GM12878 (cell line): ENCODE measurements at regions not wholly inside any gene's neighbourhood (a gene's known extent, or its start where the extent isn't known, plus 50 kb on each side); places are given as distances from the start of the nearest gene placed in this dataset.
"Not testable (repeated sequence)": the region's sequence is repeated elsewhere in the genome, so short reads cannot be mapped to it uniquely, and the experiment has no call there.

ENCODE experiments used
- ATAC-seq: fragments of 200-7000 bp; cut with Tn5 transposase; 3 replicates; pipeline ENCODE4 v1.9.1; 2020; ENCODE audit warnings: mild to moderate bottlenecking, moderate library complexity
- BruUV-seq: library from RNA; stranded (reverse); fragments of 400-500 nt; replicated peaks from 2 replicates; lab custom pipeline; 2021; lab: Mats Ljungman, UMichigan
- CTCF ChIA-PET: fragments of 300-600 bp; sonication (Branson Sonifier 250); formaldehyde crosslinking; extraction: SDS; loops from one replicate; lab custom pipeline; 2021; ENCODE audit warnings: inconsistent platforms; lab: Yijun Ruan, JAX
- POLR2A ChIA-PET: fragments of 350-600 bp; formaldehyde crosslinking; extraction: SDS; loops from one replicate; lab custom pipeline; 2021; ENCODE audit warnings: inconsistent platforms; lab: Charles Lee
- RAD21 ChIA-PET: fragments of 300-600 bp; sonication (Branson Sonifier 250); formaldehyde crosslinking; loops from one replicate; lab custom pipeline; 2023; ENCODE audit warnings: antibody characterized with exemption; ENCODE audit not compliant: unreplicated experiment; lab: Charles Lee
- SMC1A ChIA-PET: fragments of 300-600 bp; sonication (Branson Sonifier 250); formaldehyde crosslinking; loops from one replicate; lab custom pipeline; 2023; ENCODE audit not compliant: unreplicated experiment, uncharacterized antibody; lab: Charles Lee
- DNase-seq: peaks from one replicate; pipeline ENCODE4 v3.0.0-alpha.2; 2011; ENCODE audit warnings: low read depth, low spot score
- FAIRE-seq: peaks from 3 replicates; lab custom pipeline; 2011; peaks lifted over from hg19 to GRCh38; lab: Jason Lieb, UNC
- H2AFZ ChIP-seq: 2 replicates; pipeline ENCODE4 v1.6.0; 2011; ENCODE audit warnings: low read depth, low read length, control low read depth; ENCODE audit not compliant: control insufficient read depth
- H3K27ac ChIP-seq: 2 replicates; pipeline ENCODE4 v1.5.1; 2011; ENCODE audit warnings: control low read depth; ENCODE audit not compliant: control insufficient read depth, insufficient read depth
- H3K27me3 ChIP-seq, 2 experiments: replicated peaks in 1 of 2; 2 replicates each; pipeline versions ENCODE4 v1.6.0 to v1.6.1; 2011; ENCODE audit warnings: low read length in 1 of 2; ENCODE audit not compliant: control insufficient read depth in 2 of 2, insufficient read depth in 2 of 2
- H3K36me3 ChIP-seq, 2 experiments: 2 replicates each; pipeline ENCODE4 v1.5.1; 2011; ENCODE audit warnings: low read length in 1 of 2; ENCODE audit not compliant: control insufficient read depth in 2 of 2, insufficient read depth in 2 of 2
- H3K4me1 ChIP-seq: 2 replicates; pipeline ENCODE4 v1.6.1; 2011; ENCODE audit warnings: mild to moderate bottlenecking, low read length, moderate library complexity, mixed read lengths; ENCODE audit not compliant: control insufficient read depth, insufficient read depth
- H3K4me2 ChIP-seq: 2 replicates; pipeline ENCODE4 v1.6.0; 2011; ENCODE audit warnings: control low read depth; ENCODE audit not compliant: control insufficient read depth, insufficient read depth
- H3K4me3 ChIP-seq: fragments of 200-600 bp; sonication (generic); 2 replicates; pipeline ENCODE4 v1.5.1; 2016
- H3K79me2 ChIP-seq: 2 replicates; pipeline ENCODE4 v1.6.0; 2011; ENCODE audit warnings: low read length; ENCODE audit not compliant: control insufficient read depth, insufficient read depth
- H3K9ac ChIP-seq: 2 replicates; pipeline ENCODE4 v1.8.0; 2011; ENCODE audit warnings: low read length, control low read depth, mixed read lengths; ENCODE audit not compliant: control insufficient read depth, insufficient read depth
- H3K9me3 ChIP-seq: replicated peaks from 3 replicates; pipeline ENCODE4 v1.5.1; 2011; ENCODE audit warnings: mild to moderate bottlenecking, low read length; ENCODE audit not compliant: control insufficient read depth, insufficient read depth
- H4K20me1 ChIP-seq: 2 replicates; pipeline ENCODE4 v1.6.0; 2011; ENCODE audit not compliant: control insufficient read depth, insufficient read depth
- PAX5 ChIP-seq: IDR thresholded peaks from 2 replicates; pipeline ENCODE4 v1.6.1; 2011; ENCODE audit warnings: low read depth, low read length, borderline replicate concordance
- WGBS: methylation state at CpG from one replicate; pipeline ENCODE4 v1.1.6; 2016; ENCODE audit warnings: low lambda C conversion rate; ENCODE audit not compliant: insufficient replicate concordance, insufficient coverage; ENCODE audit errors: missing lambda C conversion rate; 5-methylcytosine and 5-hydroxymethylcytosine counted together
- in situ Hi-C: fragments of 300-500 bp; cut with MboI; formaldehyde crosslinking; loops from 9 replicates; pipeline ENCODE4 v1.14.3; 2018; ENCODE audit warnings: mixed read lengths
- intact Hi-C: fragments of 100-400 bp; cut with micrococcal nuclease; formaldehyde crosslinking; loops from one replicate; pipeline ENCODE4 v1.14.2; 2022; ENCODE audit not compliant: unreplicated experiment
- TF ChIP-seq, protein P1 (sequence below): IDR thresholded peaks from 2 replicates; pipeline ENCODE4 v1.6.1; 2012; ENCODE audit warnings: mild to moderate bottlenecking, low read depth, low read length

DNA sequence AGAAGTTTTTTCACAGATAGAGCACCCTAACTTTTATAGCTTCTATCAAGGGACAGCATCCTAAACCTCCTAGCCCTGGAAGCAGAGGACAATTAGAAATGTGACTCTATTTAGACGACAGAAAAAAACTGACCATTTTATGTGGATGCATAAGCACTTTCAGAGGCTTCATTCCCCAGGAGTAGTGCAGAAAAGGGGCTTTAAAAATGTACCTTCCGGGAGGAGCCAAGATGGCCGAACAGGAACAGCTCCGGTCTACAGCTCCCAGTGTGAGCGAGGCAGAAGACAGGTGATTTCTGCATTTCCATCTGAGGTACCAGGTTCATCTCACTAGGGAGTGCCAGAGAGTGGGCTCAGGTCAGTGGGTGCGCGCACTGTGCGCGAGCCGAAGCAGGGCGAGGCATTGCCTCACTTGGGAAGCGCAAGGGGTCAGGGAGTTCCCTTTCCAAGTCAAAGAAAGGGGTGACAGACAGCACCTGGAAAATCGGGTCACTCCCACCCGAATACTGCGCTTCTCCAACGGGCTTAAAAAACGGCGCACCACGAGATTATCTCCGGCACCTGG, 416.4 kb upstream of the C1orf87 start:
- CTCF ChIA-PET, SMC1A ChIA-PET, BruUV-seq: not testable (repeated sequence)

DNA sequence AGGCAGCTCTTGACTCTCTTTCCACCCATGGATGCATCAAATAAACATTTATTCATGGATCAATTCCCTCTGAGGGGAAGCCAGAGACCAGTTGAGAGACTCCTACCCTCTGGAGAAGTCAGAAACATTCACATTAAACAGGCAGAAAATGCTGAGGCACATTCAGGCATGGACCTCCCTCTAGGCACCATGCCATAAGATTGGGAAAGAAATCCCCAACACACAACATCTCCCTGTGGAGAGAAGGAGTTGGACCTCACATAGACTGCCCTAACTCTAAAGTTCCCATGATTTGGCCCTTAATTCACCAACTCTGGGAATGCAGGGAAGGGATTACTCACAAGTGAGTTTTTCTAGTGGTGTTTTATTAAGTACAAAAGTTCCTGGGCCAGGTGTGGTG, 415.3 kb upstream of the C1orf87 start:
- Histone ChIP-seq H3K4me1 (no peaks in the 10 kb centered on the region), H3K4me3 (no peak overlapping the region), H3K4me2 (no peak overlapping the region), H4K20me1 (no peaks in the 10 kb centered on the region), H3K36me3 (no peaks in the 10 kb centered on the region), H3K9me3 (no peaks in the 10 kb centered on the region), H3K9ac (no peak overlapping the region), H2AFZ (no peak overlapping the region), H3K79me2 (no peaks in the 10 kb centered on the region), H3K27ac (no peak overlapping the region), H3K27me3 (no peaks in the 10 kb centered on the region)
- ChIA-PET SMC1A (interaction anchor here (0.5 kb wide), 1 partner anchor 1872 kb away, joined by 3 read pairs; no protein-coding TSS in a partner anchor), POLR2A (no interaction called here), CTCF (no interaction called here), RAD21 (no interaction called here)
- no peak for TF ChIP-seq PAX5
- TF ChIP-seq, protein P1, sequence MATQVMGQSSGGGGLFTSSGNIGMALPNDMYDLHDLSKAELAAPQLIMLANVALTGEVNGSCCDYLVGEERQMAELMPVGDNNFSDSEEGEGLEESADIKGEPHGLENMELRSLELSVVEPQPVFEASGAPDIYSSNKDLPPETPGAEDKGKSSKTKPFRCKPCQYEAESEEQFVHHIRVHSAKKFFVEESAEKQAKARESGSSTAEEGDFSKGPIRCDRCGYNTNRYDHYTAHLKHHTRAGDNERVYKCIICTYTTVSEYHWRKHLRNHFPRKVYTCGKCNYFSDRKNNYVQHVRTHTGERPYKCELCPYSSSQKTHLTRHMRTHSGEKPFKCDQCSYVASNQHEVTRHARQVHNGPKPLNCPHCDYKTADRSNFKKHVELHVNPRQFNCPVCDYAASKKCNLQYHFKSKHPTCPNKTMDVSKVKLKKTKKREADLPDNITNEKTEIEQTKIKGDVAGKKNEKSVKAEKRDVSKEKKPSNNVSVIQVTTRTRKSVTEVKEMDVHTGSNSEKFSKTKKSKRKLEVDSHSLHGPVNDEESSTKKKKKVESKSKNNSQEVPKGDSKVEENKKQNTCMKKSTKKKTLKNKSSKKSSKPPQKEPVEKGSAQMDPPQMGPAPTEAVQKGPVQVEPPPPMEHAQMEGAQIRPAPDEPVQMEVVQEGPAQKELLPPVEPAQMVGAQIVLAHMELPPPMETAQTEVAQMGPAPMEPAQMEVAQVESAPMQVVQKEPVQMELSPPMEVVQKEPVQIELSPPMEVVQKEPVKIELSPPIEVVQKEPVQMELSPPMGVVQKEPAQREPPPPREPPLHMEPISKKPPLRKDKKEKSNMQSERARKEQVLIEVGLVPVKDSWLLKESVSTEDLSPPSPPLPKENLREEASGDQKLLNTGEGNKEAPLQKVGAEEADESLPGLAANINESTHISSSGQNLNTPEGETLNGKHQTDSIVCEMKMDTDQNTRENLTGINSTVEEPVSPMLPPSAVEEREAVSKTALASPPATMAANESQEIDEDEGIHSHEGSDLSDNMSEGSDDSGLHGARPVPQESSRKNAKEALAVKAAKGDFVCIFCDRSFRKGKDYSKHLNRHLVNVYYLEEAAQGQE: no peak
- ATAC-seq (no peak), FAIRE-seq (no peak), DNase-seq (no peak)
- no TSS peak for BruUV-seq
- intact Hi-C loops (no loop called here), in situ Hi-C loops (no loop called here)

More for the DNA sequence above, 416.4 kb upstream of the C1orf87 start:
- POLR2A ChIA-PET: interaction anchor here (0.5 kb wide), 1 partner anchor 169 kb away, joined by 7 read pairs; no protein-coding TSS in a partner anchor
- intact Hi-C loops, H3K79me2 ChIP-seq, H3K4me2 ChIP-seq, ATAC-seq, in situ Hi-C loops, H3K4me1 ChIP-seq, H3K9ac ChIP-seq, H2AFZ ChIP-seq, H3K36me3 ChIP-seq, RAD21 ChIA-PET, H4K20me1 ChIP-seq, DNase-seq, FAIRE-seq, H3K9me3 ChIP-seq, H3K27ac ChIP-seq, H3K4me3 ChIP-seq, H3K27me3 ChIP-seq: not testable (repeated sequence)
- WGBS: 70% methylated on average over 20 of the region's 20 CpGs
